Stomach (tissue), 4 donors: ENCODE measurements at regions not wholly inside any gene's neighbourhood (a gene's known extent, or its start where the extent isn't known, plus 50 kb on each side); places are given as distances from the start of the nearest gene placed in this dataset.

Experiments
- EP300 ChIP-seq: sonication (generic); formaldehyde crosslinking; IDR thresholded peaks from one replicate; pipeline ENCODE4 v1.6.1; 2017; ENCODE audit warnings: antibody characterized with exemption
- TF ChIP-seq, protein P1 (sequence below), 7 experiments: fragments of 450-650 bp in 4 of 7; fragments of 200-600 bp in 3 of 7; sonication (generic) in 3 of 7; IDR thresholded peaks; one replicate each; pipeline ENCODE4 v1.5.1; 2016 to 2019; ENCODE audit warnings: antibody characterized with exemption in 7 of 7, control low read depth in 2 of 7, mild to moderate bottlenecking in 1 of 7

GRCh38 chr13:103430368-103430767, 364.2 kb upstream of the SLC10A2 start:
- TF ChIP-seq, protein P1, sequence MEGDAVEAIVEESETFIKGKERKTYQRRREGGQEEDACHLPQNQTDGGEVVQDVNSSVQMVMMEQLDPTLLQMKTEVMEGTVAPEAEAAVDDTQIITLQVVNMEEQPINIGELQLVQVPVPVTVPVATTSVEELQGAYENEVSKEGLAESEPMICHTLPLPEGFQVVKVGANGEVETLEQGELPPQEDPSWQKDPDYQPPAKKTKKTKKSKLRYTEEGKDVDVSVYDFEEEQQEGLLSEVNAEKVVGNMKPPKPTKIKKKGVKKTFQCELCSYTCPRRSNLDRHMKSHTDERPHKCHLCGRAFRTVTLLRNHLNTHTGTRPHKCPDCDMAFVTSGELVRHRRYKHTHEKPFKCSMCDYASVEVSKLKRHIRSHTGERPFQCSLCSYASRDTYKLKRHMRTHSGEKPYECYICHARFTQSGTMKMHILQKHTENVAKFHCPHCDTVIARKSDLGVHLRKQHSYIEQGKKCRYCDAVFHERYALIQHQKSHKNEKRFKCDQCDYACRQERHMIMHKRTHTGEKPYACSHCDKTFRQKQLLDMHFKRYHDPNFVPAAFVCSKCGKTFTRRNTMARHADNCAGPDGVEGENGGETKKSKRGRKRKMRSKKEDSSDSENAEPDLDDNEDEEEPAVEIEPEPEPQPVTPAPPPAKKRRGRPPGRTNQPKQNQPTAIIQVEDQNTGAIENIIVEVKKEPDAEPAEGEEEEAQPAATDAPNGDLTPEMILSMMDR (IDR thresholded peaks at IDR 0.05) = no peak
- no peak for TF ChIP-seq EP300
